ENCODE measurements at regions not wholly inside any gene's neighbourhood (a gene's known extent, or its start where the extent isn't known, plus 50 kb on each side); places are given as distances from the start of the nearest gene placed in this dataset.

GRCh38 chr11:106344966-106345365, 267.5 kb downstream of the AASDHPPT start:
- TF ChIP-seq CTCF (IDR thresholded peaks at IDR 0.05): no peak
- TF ChIP-seq POLR2AphosphoS5 (IDR thresholded peaks at IDR 0.05): no peak

Measured in prostate gland (tissue), 2 donors.